ENCODE measurements at regions not wholly inside any gene's neighbourhood (a gene's known extent, or its start where the extent isn't known, plus 50 kb on each side); places are given as distances from the start of the nearest gene placed in this dataset.

- TF ChIP-seq, protein P1, sequence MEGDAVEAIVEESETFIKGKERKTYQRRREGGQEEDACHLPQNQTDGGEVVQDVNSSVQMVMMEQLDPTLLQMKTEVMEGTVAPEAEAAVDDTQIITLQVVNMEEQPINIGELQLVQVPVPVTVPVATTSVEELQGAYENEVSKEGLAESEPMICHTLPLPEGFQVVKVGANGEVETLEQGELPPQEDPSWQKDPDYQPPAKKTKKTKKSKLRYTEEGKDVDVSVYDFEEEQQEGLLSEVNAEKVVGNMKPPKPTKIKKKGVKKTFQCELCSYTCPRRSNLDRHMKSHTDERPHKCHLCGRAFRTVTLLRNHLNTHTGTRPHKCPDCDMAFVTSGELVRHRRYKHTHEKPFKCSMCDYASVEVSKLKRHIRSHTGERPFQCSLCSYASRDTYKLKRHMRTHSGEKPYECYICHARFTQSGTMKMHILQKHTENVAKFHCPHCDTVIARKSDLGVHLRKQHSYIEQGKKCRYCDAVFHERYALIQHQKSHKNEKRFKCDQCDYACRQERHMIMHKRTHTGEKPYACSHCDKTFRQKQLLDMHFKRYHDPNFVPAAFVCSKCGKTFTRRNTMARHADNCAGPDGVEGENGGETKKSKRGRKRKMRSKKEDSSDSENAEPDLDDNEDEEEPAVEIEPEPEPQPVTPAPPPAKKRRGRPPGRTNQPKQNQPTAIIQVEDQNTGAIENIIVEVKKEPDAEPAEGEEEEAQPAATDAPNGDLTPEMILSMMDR (IDR thresholded peaks at IDR 0.05; ENCODE audit: low read depth, low read length), result no peak
- TF ChIP-seq EZH2phosphoT487 (IDR thresholded peaks at IDR 0.05; ENCODE audit: low read depth), result no peak
These were observed 1110.0 kb upstream of the EEF2KMT start for GRCh38 chr16:6207580-6207979.
